AML-193 (cell line): ENCODE measurements at regions not wholly inside any gene's neighbourhood (a gene's known extent, or its start where the extent isn't known, plus 50 kb on each side); places are given as distances from the start of the nearest gene placed in this dataset.
A peak's percentile ranks its signal among the peaks of the same experiment; 100 is the strongest.

Source experiments
- DNase-seq, 2 experiments: peaks; one replicate each; lab custom pipeline; 2025; lab: John Stamatoyannopoulos, UW

GRCh38 chr3:29050155-29050554 is 230.7 kb upstream of the RBMS3 start:
- DNase-seq = no peak

GRCh38 chr3:29057326-29057725 is 223.5 kb upstream of the RBMS3 start:
- no peak for DNase-seq

- no peak for DNase-seq
Measured at GRCh38 chr3:29064085-29064484, 216.8 kb upstream of the RBMS3 start.

- no peak for DNase-seq
Measured at GRCh38 chr3:29065211-29065785, 215.6 kb upstream of the RBMS3 start.

GRCh38 chr3:29067007-29067406 is 213.9 kb upstream of the RBMS3 start:
- no peak for DNase-seq

GRCh38 chr3:29070959-29071634 is 209.8 kb upstream of the RBMS3 start:
- DNase-seq = no peak

- no peak for DNase-seq
Measured at GRCh38 chr3:29072611-29073010, 208.3 kb upstream of the RBMS3 start.

- DNase-seq = no peak
Measured at GRCh38 chr3:29077356-29077755, 203.5 kb upstream of the RBMS3 start.

GRCh38 chr3:29079358-29079757 is 201.5 kb upstream of the RBMS3 start:
- DNase-seq = no peak

- DNase-seq = no peak
Measured at GRCh38 chr3:29080967-29081366, 199.9 kb upstream of the RBMS3 start.

GRCh38 chr3:29083081-29083480 is 197.8 kb upstream of the RBMS3 start:
- DNase-seq = no peak

- no peak for DNase-seq
Measured at GRCh38 chr3:29083676-29084075, 197.2 kb upstream of the RBMS3 start.

GRCh38 chr3:29088579-29088978 is 192.3 kb upstream of the RBMS3 start:
- DNase-seq = no peak

GRCh38 chr3:29090912-29091597 is 189.8 kb upstream of the RBMS3 start:
- DNase-seq = no peak

GRCh38 chr3:29091599-29092189 is 189.2 kb upstream of the RBMS3 start:
- DNase-seq = no peak

- DNase-seq = no peak
Measured at GRCh38 chr3:29092348-29092747, 188.5 kb upstream of the RBMS3 start.

GRCh38 chr3:29099296-29099695 is 181.6 kb upstream of the RBMS3 start:
- no peak for DNase-seq

GRCh38 chr3:29099775-29100174 is 181.1 kb upstream of the RBMS3 start:
- DNase-seq = no peak

GRCh38 chr3:29100292-29100691 is 180.6 kb upstream of the RBMS3 start:
- DNase-seq = no peak

GRCh38 chr3:29128001-29128400 is 152.9 kb upstream of the RBMS3 start:
- DNase-seq = no peak

- DNase-seq = no peak
Measured at GRCh38 chr3:29137601-29138000, 143.3 kb upstream of the RBMS3 start.

GRCh38 chr3:29138171-29138570 is 142.7 kb upstream of the RBMS3 start:
- peak in 1 of 2 experiments; percentile 9 for DNase-seq

GRCh38 chr3:29140666-29141065 is 140.2 kb upstream of the RBMS3 start:
- DNase-seq = no peak
